ENCODE measurements at regions not wholly inside any gene's neighbourhood (a gene's known extent, or its start where the extent isn't known, plus 50 kb on each side); places are given as distances from the start of the nearest gene placed in this dataset.
"Not testable (repeated sequence)": the region's sequence is repeated elsewhere in the genome, so short reads cannot be mapped to it uniquely, and the experiment has no call there.

GRCh38 chr17:77072670-77073069, 68.1 kb upstream of the SEC14L1 start:
- DNase-seq = no peak
- intact Hi-C loops (cut with DNase I) = no loop called here

DNA sequence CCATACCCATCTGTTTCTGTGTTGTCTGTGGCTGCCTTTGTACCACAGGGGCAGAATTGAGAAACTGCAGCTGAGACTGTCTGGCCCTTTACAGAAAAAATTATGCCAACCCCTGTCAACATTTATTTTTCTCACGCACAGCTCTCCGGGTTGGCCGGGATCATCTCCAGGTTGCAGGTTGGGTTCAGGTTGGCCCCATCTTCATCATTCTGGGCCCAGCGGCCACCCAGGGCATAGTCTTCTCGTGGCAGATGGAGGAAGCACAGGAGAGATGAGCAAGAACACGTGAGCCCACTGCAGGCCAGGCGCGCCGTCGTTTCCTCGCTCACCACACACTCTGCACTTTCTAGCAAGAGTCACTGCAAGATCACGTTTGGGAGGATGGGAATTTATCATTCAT, 66.1 kb upstream of the SEC14L1 start:
- intact Hi-C loops (cut with DNase I) = no loop called here

GRCh38 chr17:77076124-77076830, 64.5 kb upstream of the SEC14L1 start:
- no peak for DNase-seq
- intact Hi-C loops (cut with DNase I) = no loop called here

More for the DNA sequence above, 66.1 kb upstream of the SEC14L1 start:
- DNase-seq = no peak

- intact Hi-C loops (cut with DNase I) = no loop called here
- no peak for DNase-seq
Measured at GRCh38 chr17:77083531-77083930, 57.2 kb upstream of the SEC14L1 start.

DNA sequence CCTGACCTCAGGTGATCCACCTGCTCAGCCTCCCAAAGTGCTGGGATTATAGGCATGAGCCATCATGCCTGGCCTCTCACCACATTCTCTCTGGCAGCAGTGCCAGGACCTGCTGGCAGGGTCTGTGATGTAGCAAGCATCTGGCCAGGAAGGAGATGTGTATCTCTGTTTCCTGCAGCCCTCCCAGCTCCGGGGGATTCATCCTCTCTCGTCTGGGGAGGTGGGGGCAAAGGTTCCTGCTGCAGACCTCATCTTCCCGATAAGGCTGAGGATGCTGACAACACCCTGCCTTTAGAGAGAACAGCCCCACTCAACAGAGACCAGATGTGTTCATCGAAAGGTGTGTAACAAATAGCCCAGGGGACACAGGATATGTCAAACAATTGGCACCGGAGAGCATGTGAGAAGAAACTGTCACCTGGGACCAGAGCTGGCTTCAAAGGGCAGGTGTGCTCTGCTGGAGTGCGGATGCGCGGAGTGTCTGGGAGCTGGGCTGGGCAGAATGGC, 54.8 kb upstream of the SEC14L1 start:
- no peak for DNase-seq
- intact Hi-C loops (cut with DNase I) = loop anchor here (2.0 kb wide), 1 partner anchor 161 kb away; no protein-coding TSS in a partner anchor

DNA sequence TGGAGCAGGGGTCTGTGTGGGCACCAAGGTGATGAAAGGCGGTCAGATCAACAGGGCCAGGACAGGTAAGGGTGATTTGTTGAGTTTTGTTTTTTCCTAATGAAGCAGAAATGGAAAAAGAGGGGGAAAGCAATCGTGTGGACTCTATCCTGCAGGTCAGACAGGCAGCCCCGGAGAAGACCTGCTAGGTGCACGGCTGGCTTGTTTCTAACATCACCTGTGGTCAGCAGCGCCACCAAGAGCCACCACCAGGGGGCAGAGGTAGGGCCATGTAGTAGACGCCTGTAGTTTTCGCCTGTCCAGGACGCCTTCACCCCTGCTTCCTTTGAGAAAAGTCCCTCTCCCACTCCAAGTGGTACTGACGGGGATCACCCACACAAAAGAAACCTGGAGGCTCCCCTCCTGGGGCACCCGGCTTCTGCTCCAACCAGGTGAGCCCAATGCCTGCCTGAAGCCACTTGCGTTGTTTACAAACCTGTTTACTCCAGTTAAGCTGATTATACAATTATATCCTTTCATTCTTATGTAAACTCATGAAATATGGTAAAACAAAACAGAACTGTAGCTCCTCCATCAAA, 54.2 kb upstream of the SEC14L1 start:
- DNase-seq = peak; percentile 40 to 93 (median 84)
- intact Hi-C loops (cut with DNase I) = loop anchor here (2.0 kb wide), 1 partner anchor 160 kb away; no protein-coding TSS in a partner anchor

- no peak for DNase-seq
- intact Hi-C loops (cut with DNase I) = loop anchor here (2.0 kb wide), 1 partner anchor 159 kb away; no protein-coding TSS in a partner anchor
Measured at GRCh38 chr17:77087650-77088454, 52.9 kb upstream of the SEC14L1 start.

DNA sequence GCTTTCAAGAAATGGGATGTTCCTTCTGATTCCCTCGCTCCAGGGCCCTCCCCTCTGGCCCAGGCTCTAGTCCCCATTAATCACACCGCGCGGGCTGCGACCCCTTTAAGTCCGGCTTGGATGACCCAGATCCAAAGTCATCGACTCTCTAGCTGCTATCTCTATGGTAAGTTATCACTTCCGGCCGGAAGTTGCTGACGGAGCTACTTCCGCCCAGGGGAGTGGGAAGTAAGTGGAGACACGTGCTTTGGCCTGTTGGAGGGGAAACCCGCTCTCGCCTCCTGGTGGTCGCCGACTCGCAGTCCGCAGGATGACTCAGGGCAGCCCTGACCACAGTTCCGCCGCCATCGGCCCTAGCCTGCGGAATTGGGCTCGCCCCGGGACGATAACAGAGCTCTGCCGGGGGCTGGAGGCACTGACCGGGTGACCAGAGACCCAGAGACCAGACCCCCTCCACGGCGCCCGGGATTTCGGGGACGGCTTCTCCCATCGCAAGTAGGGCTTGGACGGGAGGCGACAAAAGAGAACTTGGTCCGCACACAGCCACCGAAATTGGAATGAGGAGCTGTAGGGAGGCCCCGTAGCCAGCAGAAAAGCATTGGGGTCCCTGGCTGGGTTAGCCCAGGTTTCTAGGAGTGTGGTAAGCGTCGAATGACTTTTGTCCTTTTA, 52.2 kb upstream of the SEC14L1 start:
- intact Hi-C loops (cut with DNase I) = no loop called here
- DNase-seq = peak; percentile 84 to 97 (median 92)

GRCh38 chr17:77089124-77089490, 51.7 kb upstream of the SEC14L1 start:
- intact Hi-C loops (cut with DNase I) = no loop called here
- DNase-seq = no peak

- not testable (repeated sequence) for DNase-seq
- intact Hi-C loops (cut with DNase I) = loop anchor here (10.0 kb wide), 1 partner anchor 125 kb away; no protein-coding TSS in a partner anchor
Measured at GRCh38 chr17:77089949-77090348, 50.8 kb upstream of the SEC14L1 start.

DNA sequence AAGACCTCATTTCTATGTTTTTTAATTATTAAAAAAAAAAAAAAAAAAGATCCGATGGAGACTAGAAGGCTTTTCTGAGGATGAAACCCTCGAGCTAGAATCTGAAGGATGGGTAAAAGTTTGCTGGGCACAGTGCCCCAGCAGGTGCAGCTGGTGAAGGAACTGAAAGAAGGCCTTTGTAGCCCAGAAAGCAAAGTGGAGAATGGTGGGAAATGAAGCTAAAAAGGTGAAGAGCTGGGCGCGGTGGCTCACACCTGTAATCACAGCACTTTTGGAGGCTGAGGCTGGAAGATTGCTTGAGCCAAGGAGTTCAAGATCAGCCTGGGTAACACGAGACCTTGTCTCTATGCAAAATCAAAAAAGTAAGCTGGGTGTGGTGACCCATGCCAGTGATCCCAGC, 50.3 kb upstream of the SEC14L1 start:
- DNase-seq = no peak
- intact Hi-C loops (cut with DNase I) = loop anchor here (10.0 kb wide), 1 partner anchor 124 kb away; no protein-coding TSS in a partner anchor
